ENCODE measurements at regions not wholly inside any gene's neighbourhood (a gene's known extent, or its start where the extent isn't known, plus 50 kb on each side); places are given as distances from the start of the nearest gene placed in this dataset.
"Not testable (repeated sequence)": the region's sequence is repeated elsewhere in the genome, so short reads cannot be mapped to it uniquely, and the experiment has no call there.

GRCh38 chr6:14882394-14883026 is 363.4 kb upstream of the JARID2 start:
- DNase-seq = no peak

GRCh38 chr6:14883921-14884320 is 361.9 kb upstream of the JARID2 start:
- DNase-seq = peak; percentile 31

- no peak for DNase-seq
Measured at GRCh38 chr6:14885498-14885897, 360.4 kb upstream of the JARID2 start.

GRCh38 chr6:14887181-14887580 is 358.7 kb upstream of the JARID2 start:
- DNase-seq = no peak

GRCh38 chr6:14887986-14888574 is 357.8 kb upstream of the JARID2 start:
- no peak for DNase-seq

- no peak for DNase-seq
Measured at GRCh38 chr6:14888575-14889000, 357.3 kb upstream of the JARID2 start.

- no peak for DNase-seq
Measured at GRCh38 chr6:14889188-14889587, 356.7 kb upstream of the JARID2 start.

- DNase-seq = no peak
Measured at GRCh38 chr6:14889611-14890593, 356.0 kb upstream of the JARID2 start.

- DNase-seq = not testable (repeated sequence)
Measured at GRCh38 chr6:14891820-14892375, 354.0 kb upstream of the JARID2 start.

- DNase-seq = no peak
Measured at GRCh38 chr6:14894105-14894504, 351.8 kb upstream of the JARID2 start.

- DNase-seq = no peak
Measured at GRCh38 chr6:14896475-14896874, 349.4 kb upstream of the JARID2 start.

GRCh38 chr6:14897831-14898230 is 348.0 kb upstream of the JARID2 start:
- DNase-seq = no peak

GRCh38 chr6:14899441-14899840 is 346.4 kb upstream of the JARID2 start:
- DNase-seq = not testable (repeated sequence)

GRCh38 chr6:14900919-14901318 is 344.9 kb upstream of the JARID2 start:
- DNase-seq = no peak

- DNase-seq = no peak
Measured at GRCh38 chr6:14903176-14904038, 342.5 kb upstream of the JARID2 start.

- DNase-seq = no peak
Measured at GRCh38 chr6:14905201-14905600, 340.7 kb upstream of the JARID2 start.

GRCh38 chr6:14906621-14907020 is 339.2 kb upstream of the JARID2 start:
- DNase-seq = no peak

- DNase-seq = peak; percentile 15
Measured at GRCh38 chr6:14910692-14911547, 334.9 kb upstream of the JARID2 start.

- DNase-seq = no peak
Measured at GRCh38 chr6:14912226-14912625, 333.6 kb upstream of the JARID2 start.

GRCh38 chr6:14912706-14913105 is 333.2 kb upstream of the JARID2 start:
- no peak for DNase-seq

- no peak for DNase-seq
Measured at GRCh38 chr6:14913931-14914330, 331.9 kb upstream of the JARID2 start.
